ENCODE measurements at regions not wholly inside any gene's neighbourhood (a gene's known extent, or its start where the extent isn't known, plus 50 kb on each side); places are given as distances from the start of the nearest gene placed in this dataset.

- no peaks in the 10 kb centered on the region for H3K27me3 Mint-ChIP-seq (ENCODE audit: low read depth in 2 of 2)
- Histone ChIP-seq H3K9me3 (ENCODE audit: control insufficient read depth, insufficient read depth, low read length) (peaks cover 23% of the 10 kb centered on the region), H3K4me1 (ENCODE audit: control insufficient read depth, insufficient read depth, low read length) (no peaks in the 10 kb centered on the region), H3K27me3 (ENCODE audit: control insufficient read depth, insufficient read depth, low read length) (no peaks in the 10 kb centered on the region), H3K4me3 (ENCODE audit: low read length) (no peak overlapping the region), H3K27ac (ENCODE audit: low read length) (no peak overlapping the region), H3K36me3 (ENCODE audit: control insufficient read depth, insufficient read depth, low read length) (no peaks in the 10 kb centered on the region)
- no peak overlapping the region for H3K27ac Mint-ChIP-seq
- no CpG with 5 or more reads among the region's 1 CpG for WGBS (ENCODE audit: insufficient coverage)
- H3K4me3 Mint-ChIP-seq: no peak overlapping the region
- H3K9me3 Mint-ChIP-seq: peaks cover 17 to 20% of the 10 kb centered on the region in 2 donors
- TF ChIP-seq CTCF (IDR thresholded peaks at IDR 0.05): no peak
- ATAC-seq (no peak), DNase-seq (no peak)
- H3K36me3 Mint-ChIP-seq: peaks cover 13% of the 10 kb centered on the region
- intact Hi-C loops (cut with micrococcal nuclease): no loop called here
- peaks cover 0 to 4% of the 10 kb centered on the region in 2 donors for H3K4me1 Mint-ChIP-seq
Measured at GRCh38 chr7:91685544-91685943, 195.0 kb downstream of the MTERF1 start.

- H3K9me3 Mint-ChIP-seq: peaks cover 7 to 8% of the 10 kb centered on the region in 2 donors
- intact Hi-C loops (cut with micrococcal nuclease): no loop called here
- H3K9me3 ChIP-seq (ENCODE audit: control insufficient read depth, insufficient read depth, low read length): no peaks in the 10 kb centered on the region
- no peak for ATAC-seq
- no peaks in the 10 kb centered on the region for H3K27me3 ChIP-seq (ENCODE audit: control insufficient read depth, insufficient read depth, low read length)
- H3K27me3 Mint-ChIP-seq (ENCODE audit: low read depth in 2 of 2): no peaks in the 10 kb centered on the region
- H3K4me3 Mint-ChIP-seq: no peak overlapping the region
- WGBS (ENCODE audit: insufficient coverage): 80% methylated on average over 1 of the region's 1 CpG
- H3K36me3 Mint-ChIP-seq: peaks cover 5% of the 10 kb centered on the region
- H3K36me3 ChIP-seq (ENCODE audit: control insufficient read depth, insufficient read depth, low read length): no peaks in the 10 kb centered on the region
- H3K4me1 ChIP-seq (ENCODE audit: control insufficient read depth, insufficient read depth, low read length): no peaks in the 10 kb centered on the region
- DNase-seq: no peak
- no peak overlapping the region for H3K4me3 ChIP-seq (ENCODE audit: low read length)
- H3K27ac Mint-ChIP-seq: no peak overlapping the region
- no peaks in the 10 kb centered on the region for H3K4me1 Mint-ChIP-seq
- H3K27ac ChIP-seq (ENCODE audit: low read length): no peak overlapping the region
- no peak for TF ChIP-seq CTCF (IDR thresholded peaks at IDR 0.05)
Measured at GRCh38 chr7:91690541-91691070, 189.9 kb downstream of the MTERF1 start.

DNA sequence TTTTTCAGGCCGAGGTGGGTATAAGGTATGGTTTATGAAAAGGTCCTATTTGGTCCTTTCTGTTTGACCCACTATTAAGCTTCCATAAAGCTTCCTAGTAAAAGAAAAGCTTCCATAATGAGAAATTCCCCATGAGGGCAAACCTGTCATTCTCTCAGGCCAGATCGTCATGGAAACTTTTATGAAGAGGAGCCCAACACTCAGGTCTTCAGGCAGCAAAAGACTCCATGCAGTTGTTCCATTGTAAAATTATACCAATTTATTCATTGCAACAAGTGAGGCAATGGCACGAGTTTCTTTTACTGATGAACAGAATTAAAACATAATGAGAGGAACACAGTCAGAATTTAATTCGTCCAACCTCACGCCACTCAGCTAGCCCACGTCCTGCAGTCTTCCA is 188.6 kb downstream of the MTERF1 start:
- no peaks in the 10 kb centered on the region for H3K36me3 ChIP-seq (ENCODE audit: control insufficient read depth, insufficient read depth, low read length)
- H3K27me3 Mint-ChIP-seq (ENCODE audit: low read depth in 2 of 2): no peaks in the 10 kb centered on the region
- no peak for TF ChIP-seq CTCF (IDR thresholded peaks at IDR 0.05)
- ATAC-seq (no peak), DNase-seq (no peak)
- no peaks in the 10 kb centered on the region for H3K9me3 ChIP-seq (ENCODE audit: control insufficient read depth, insufficient read depth, low read length)
- no peak overlapping the region for H3K27ac ChIP-seq (ENCODE audit: low read length)
- WGBS (ENCODE audit: insufficient coverage): 95% methylated on average over 5 of the region's 6 CpGs
- no peak overlapping the region for H3K4me3 ChIP-seq (ENCODE audit: low read length)
- no peak overlapping the region for H3K27ac Mint-ChIP-seq
- peaks cover 9 to 14% of the 10 kb centered on the region in 2 donors for H3K9me3 Mint-ChIP-seq
- no peaks in the 10 kb centered on the region for H3K4me1 ChIP-seq (ENCODE audit: control insufficient read depth, insufficient read depth, low read length)
- H3K4me1 Mint-ChIP-seq: no peaks in the 10 kb centered on the region
- no peaks in the 10 kb centered on the region for H3K27me3 ChIP-seq (ENCODE audit: control insufficient read depth, insufficient read depth, low read length)
- no peak overlapping the region for H3K4me3 Mint-ChIP-seq
- peaks cover 5% of the 10 kb centered on the region for H3K36me3 Mint-ChIP-seq
- intact Hi-C loops (cut with micrococcal nuclease): no loop called here

DNA sequence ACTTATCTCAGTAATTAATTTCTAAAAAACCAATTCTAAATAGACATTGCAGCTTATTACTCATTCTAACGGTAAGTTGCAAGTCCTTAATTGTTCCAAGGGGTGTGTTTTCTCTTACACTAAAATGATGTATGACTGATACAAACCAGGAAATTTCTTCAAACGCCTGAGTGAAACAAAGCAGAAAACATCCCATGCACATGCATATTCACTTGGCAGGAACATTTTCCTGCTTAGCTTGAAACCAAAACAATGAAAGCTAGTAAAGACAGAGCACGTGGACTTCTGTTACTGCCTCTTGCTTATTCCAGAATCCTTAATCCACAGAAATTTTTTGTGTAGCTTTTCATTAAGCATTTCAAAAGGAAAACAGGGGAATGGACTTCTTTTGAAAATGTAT is 187.7 kb downstream of the MTERF1 start:
- no peaks in the 10 kb centered on the region for H3K4me1 Mint-ChIP-seq
- no peak overlapping the region for H3K4me3 Mint-ChIP-seq
- ATAC-seq (no peak), DNase-seq (no peak)
- peaks cover 7 to 13% of the 10 kb centered on the region in 2 donors for H3K9me3 Mint-ChIP-seq
- Histone ChIP-seq H3K36me3 (ENCODE audit: control insufficient read depth, insufficient read depth, low read length) (no peaks in the 10 kb centered on the region), H3K27me3 (ENCODE audit: control insufficient read depth, insufficient read depth, low read length) (no peaks in the 10 kb centered on the region), H3K27ac (ENCODE audit: low read length) (no peak overlapping the region), H3K9me3 (ENCODE audit: control insufficient read depth, insufficient read depth, low read length) (peaks cover 5% of the 10 kb centered on the region), H3K4me1 (ENCODE audit: control insufficient read depth, insufficient read depth, low read length) (no peaks in the 10 kb centered on the region), H3K4me3 (ENCODE audit: low read length) (no peak overlapping the region)
- intact Hi-C loops (cut with micrococcal nuclease): no loop called here
- H3K36me3 Mint-ChIP-seq: peaks cover 4% of the 10 kb centered on the region
- no peak overlapping the region for H3K27ac Mint-ChIP-seq
- 60% methylated on average over 3 of the region's 3 CpGs for WGBS (ENCODE audit: insufficient coverage)
- no peak for TF ChIP-seq CTCF (IDR thresholded peaks at IDR 0.05)
- H3K27me3 Mint-ChIP-seq (ENCODE audit: low read depth in 2 of 2): no peaks in the 10 kb centered on the region

All from natural killer cell (primary cell).